Ectodermal cell (in vitro differentiated cells): ENCODE measurements at regions not wholly inside any gene's neighbourhood (a gene's known extent, or its start where the extent isn't known, plus 50 kb on each side); places are given as distances from the start of the nearest gene placed in this dataset.

Experiments
- H3K27ac ChIP-seq: 2 replicates; pipeline ENCODE4 v1.7.0; 2013; ENCODE audit warnings: mild to moderate bottlenecking, low read depth, low read length; ENCODE audit not compliant: insufficient read depth, poor library complexity, severe bottlenecking
- H3K27me3 ChIP-seq: 2 replicates; pipeline ENCODE4 v1.7.0; 2013; ENCODE audit warnings: mild to moderate bottlenecking, low read length; ENCODE audit not compliant: insufficient read depth, control insufficient read depth, poor library complexity, severe bottlenecking
- H3K36me3 ChIP-seq: one replicate; pipeline ENCODE4 v1.7.0; 2013; ENCODE audit warnings: low read length; ENCODE audit not compliant: control insufficient read depth, insufficient read depth
- H3K4me1 ChIP-seq: one replicate; pipeline ENCODE4 v1.7.0; 2013; ENCODE audit warnings: low read length; ENCODE audit not compliant: control insufficient read depth, insufficient read depth
- H3K4me3 ChIP-seq: 2 replicates; pipeline ENCODE4 v1.7.0; 2013; ENCODE audit warnings: low read depth, low read length, control low read depth; ENCODE audit not compliant: insufficient read depth
- H3K9me3 ChIP-seq: 2 replicates; pipeline ENCODE4 v1.7.0; 2013; ENCODE audit warnings: mild to moderate bottlenecking, low read length, moderate library complexity; ENCODE audit not compliant: control insufficient read depth
- WGBS, 2 experiments: methylation state at CpG; one replicate each; pipeline ENCODE4 v1.1.7; 2013; ENCODE audit warnings: missing lambda C conversion rate in 2 of 2; 5-methylcytosine and 5-hydroxymethylcytosine counted together

DNA sequence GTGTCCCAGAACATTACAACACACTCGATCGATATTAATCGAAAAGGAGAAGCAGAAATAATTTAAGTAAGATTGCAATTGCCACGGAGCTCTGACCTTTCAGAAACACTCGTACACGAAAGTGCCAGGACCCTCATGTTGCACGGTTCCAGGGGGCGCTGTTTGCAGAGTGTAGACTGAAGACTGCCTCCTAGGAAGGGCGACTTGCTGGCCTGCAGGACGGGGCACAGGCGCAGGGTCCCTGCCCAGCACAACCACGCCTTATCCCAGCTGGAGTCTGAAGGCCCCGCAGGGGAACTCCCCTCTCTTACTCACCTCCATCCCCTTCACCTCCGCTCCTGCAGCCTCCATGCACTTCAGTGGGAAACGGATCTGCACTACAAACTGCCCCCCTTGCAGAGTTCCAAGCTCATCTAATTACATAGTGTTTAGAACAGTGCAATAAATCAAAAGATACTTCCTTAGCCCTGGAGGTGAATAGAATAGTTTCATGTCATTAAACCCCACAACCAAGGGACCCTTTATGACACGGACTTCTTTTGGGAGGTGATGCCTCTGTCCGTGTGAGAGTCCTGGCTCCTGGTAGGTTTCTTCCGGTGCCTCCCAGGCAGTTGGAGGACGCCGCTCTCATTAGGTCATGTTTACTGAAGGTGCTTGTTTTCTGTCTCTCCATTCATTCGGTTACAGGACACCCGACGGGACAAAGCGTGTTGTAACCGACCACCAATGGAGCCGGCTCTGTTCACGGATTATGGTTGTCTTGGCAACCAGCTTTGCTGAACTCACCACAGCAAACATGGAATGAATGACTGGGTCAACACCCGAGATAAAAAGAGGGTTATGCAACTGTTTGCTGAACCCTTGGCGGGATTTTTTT, 262.2 kb downstream of the BAMBI start:
- peaks cover 8% of the 10 kb centered on the region for H3K4me1 ChIP-seq
- no peaks in the 10 kb centered on the region for H3K36me3 ChIP-seq
- H3K27ac ChIP-seq: no peak overlapping the region
- H3K27me3 ChIP-seq: peaks cover 87% of the 10 kb centered on the region
- 11% methylated on average over 29 of the region's 29 CpGs for WGBS, 2 experiments
- H3K9me3 ChIP-seq: no peaks in the 10 kb centered on the region
- no peak overlapping the region for H3K4me3 ChIP-seq

DNA sequence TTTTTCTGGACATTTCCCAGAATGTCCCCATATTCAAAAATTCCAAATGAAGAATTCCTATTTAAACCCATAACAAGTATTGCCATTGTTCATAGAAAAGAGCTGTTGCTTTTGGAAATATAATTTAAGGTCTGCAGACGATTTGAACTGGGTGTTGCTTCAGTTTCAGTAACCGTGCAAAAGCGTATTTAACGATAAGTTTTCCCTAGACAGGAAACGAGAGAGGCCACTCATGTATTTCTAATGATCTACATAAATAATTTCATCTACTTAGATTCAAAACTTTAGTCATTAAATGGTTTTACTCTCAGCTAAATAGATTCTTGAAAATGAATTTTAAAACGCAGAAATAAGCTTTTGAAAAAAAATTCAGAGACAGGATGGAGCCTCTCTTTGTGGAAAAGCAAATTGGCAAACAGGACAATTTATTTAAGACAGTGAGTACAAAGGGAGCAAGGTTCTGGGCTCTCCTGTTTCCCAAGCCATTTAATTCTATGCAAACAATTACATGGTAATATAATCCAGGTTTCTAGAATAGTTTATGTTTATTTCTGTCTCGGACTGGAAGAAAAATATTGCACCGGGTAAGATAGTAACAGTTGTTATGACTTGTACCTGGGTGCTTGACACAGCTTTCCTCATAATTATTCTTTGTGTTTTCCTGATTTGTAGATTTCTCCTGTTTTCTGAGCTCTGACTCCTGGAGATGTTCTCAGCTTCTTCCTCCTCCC, 263.0 kb downstream of the BAMBI start:
- Histone ChIP-seq H3K9me3 (no peaks in the 10 kb centered on the region), H3K36me3 (no peaks in the 10 kb centered on the region), H3K4me1 (peaks cover 8% of the 10 kb centered on the region), H3K27me3 (peaks cover 91% of the 10 kb centered on the region), H3K27ac (no peak overlapping the region), H3K4me3 (no peak overlapping the region)
- WGBS, 2 experiments: 62 to 63% methylated on average over 7 to 8 of the region's 8 CpGs

DNA sequence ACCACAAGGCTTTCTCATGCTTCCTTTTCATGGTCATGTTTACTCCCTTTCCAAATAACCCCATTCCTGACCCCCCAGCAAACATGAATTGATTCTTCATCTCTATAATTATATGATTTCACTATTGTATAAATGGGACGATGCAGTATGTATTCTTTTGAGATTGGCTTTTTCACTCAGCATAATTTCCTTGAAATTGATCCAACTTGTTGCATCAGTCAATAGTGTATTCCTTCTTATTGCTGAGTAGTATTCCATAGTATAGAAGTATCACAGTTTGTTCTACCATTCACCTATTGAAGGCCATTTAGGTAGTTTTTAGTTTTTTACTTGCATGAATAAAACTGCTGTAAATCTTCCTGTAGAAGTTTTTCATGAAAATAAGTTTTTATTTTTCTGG, 264.7 kb downstream of the BAMBI start:
- Histone ChIP-seq H3K9me3 (no peaks in the 10 kb centered on the region), H3K27ac (no peak overlapping the region), H3K36me3 (no peaks in the 10 kb centered on the region), H3K4me3 (no peak overlapping the region), H3K4me1 (peaks cover 8% of the 10 kb centered on the region), H3K27me3 (peaks cover 83% of the 10 kb centered on the region)
- no CpG with 5 or more reads among the region's 1 CpG for WGBS, 2 experiments

DNA sequence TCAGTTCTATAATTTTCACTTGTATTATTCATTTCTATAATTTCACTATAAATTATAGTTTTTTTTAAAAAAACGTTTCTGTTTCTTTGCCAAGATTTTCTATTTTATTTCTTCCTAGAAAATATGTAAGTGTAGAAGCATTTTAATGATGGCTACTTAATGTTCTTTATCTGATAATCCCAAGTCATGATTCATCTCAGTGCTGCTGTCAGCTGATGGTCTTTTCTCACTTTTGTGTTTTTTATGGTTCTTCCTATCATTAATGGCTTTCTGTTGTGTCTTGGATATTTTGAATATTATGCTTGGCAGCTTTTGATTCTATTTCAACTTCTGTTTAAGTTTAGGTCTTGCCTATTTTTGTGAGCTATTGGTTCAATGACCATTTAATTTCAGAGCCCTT, 268.6 kb downstream of the BAMBI start:
- no CpG with 5 or more reads among the region's 1 CpG for WGBS, 2 experiments
- no peak overlapping the region for H3K27ac ChIP-seq

DNA sequence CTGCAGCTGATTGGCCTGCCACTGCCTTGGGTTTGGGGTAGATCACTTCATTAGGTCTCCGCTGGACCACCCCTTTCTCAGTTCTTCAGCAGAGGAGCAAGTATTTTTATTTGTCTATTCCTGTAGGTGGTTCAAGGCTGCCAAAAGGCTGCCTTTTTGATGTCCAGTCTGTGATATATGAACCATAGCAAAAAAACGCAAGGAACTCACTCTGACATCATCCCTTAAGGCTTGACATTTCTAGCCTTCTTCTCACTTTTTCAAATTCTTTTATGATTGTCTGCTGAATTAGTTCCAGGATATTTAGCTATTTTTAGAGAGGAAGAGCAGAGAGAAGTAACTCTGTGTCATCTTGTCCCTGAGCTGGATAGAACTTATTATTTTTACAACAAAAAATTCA, 269.2 kb downstream of the BAMBI start:
- H3K27me3 ChIP-seq: peaks cover 60% of the 10 kb centered on the region
- WGBS, 2 experiments: 92 to 100% methylated on average over 2 of the region's 2 CpGs
- no peak overlapping the region for H3K27ac ChIP-seq
- no peaks in the 10 kb centered on the region for H3K9me3 ChIP-seq
- no peak overlapping the region for H3K4me3 ChIP-seq
- no peaks in the 10 kb centered on the region for H3K36me3 ChIP-seq
- H3K4me1 ChIP-seq: no peaks in the 10 kb centered on the region

More for the DNA sequence above, 268.6 kb downstream of the BAMBI start:
- Histone ChIP-seq H3K4me1 (no peaks in the 10 kb centered on the region), H3K27me3 (peaks cover 65% of the 10 kb centered on the region), H3K9me3 (no peaks in the 10 kb centered on the region), H3K36me3 (no peaks in the 10 kb centered on the region), H3K4me3 (no peak overlapping the region)

DNA sequence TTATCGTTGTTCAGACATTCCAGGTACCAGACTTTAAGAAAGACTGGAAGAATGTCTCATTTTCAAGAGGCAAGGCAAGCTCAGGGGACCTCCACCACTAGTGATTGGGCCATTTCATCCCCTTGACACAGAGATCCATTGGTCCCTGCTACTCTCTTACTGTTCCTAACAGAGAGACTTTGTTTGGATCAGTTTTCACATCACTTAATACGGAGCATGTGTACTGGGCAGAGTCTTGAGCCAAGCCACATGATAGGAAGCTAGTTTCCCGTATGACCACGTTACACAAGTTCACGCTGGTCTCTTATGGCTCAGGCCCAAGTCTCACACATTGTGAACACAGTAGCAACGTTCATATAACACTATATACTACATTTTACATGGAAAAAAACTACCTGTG, 269.9 kb downstream of the BAMBI start:
- H3K9me3 ChIP-seq: no peaks in the 10 kb centered on the region
- H3K27me3 ChIP-seq: peaks cover 53% of the 10 kb centered on the region
- no peak overlapping the region for H3K4me3 ChIP-seq
- H3K27ac ChIP-seq: no peak overlapping the region
- WGBS, 2 experiments: 92 to 93% methylated on average over 6 of the region's 6 CpGs
- H3K36me3 ChIP-seq: no peaks in the 10 kb centered on the region
- H3K4me1 ChIP-seq: no peaks in the 10 kb centered on the region

DNA sequence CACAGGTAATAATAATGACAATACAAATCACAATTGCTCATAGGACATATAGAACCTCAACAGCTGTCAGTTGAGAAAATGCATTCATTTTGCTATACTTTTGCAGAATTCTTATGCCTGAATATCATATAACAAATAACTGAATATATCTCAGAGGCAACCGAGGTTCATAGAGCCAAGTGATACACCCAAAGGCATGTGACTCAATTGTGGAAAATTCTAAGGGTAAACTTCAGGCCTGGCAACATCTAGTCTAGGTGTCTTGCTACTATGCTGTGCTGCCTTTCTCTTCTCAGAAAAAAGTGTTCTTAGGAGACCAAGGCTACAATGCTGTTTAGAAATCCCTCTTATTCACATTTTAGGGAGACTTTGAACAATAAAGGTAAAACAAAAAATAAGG, 270.7 kb downstream of the BAMBI start:
- 87 to 97% methylated on average over 1 of the region's 1 CpG for WGBS, 2 experiments
- Histone ChIP-seq H3K4me3 (no peak overlapping the region), H3K9me3 (no peaks in the 10 kb centered on the region), H3K27ac (no peak overlapping the region), H3K27me3 (peaks cover 44% of the 10 kb centered on the region), H3K36me3 (no peaks in the 10 kb centered on the region), H3K4me1 (no peaks in the 10 kb centered on the region)

DNA sequence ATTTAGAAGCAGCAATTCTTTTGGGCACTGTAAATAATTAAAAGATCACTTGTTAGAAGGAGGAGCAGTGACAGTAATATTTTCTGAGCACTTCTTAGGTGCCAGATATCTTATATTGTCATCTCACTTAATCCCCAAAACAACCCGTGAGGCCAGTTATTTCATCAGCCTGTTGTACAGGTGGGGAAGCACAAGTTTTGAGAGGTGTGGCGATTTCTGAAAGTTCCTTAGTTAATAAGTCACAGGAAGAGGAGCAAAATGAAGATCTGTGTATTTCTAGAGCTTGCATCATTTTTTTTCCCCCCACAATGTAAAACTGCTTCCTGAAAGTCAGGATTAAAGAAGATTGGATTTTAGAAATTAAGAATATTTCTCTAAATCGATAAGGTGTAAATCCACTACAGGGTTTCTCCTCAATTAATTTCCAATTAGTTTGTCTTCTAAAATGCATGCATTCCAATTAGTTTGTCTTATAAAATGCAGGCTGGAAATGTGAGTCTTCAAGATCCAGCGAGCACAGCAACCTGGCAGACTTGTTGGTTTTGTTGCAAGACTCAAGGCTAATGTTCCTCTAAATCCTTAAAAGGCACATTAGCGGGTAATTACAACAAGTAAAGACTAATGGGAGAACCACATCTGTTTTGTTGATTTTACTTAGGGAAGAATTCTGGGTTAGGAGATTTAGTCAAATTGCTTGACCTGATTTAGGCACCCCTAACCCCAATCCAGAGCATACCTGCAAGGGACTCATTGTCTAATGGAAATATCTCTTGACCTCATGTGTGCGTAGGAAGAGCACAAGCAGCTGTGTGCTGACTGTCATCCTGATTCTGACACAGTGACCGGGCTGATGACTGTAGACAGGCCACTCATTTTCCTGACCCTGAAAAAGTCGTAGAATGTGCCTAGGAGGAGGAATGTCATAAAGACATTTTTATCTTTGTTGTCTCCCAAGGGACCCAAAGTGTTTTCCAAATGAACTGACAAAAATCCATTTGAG, 272.0 kb downstream of the BAMBI start:
- Histone ChIP-seq H3K4me1 (no peaks in the 10 kb centered on the region), H3K4me3 (no peak overlapping the region), H3K27me3 (peaks cover 37% of the 10 kb centered on the region), H3K9me3 (no peaks in the 10 kb centered on the region), H3K27ac (no peak overlapping the region), H3K36me3 (no peaks in the 10 kb centered on the region)
- WGBS, 2 experiments: 92 to 94% methylated on average over 7 of the region's 8 CpGs

DNA sequence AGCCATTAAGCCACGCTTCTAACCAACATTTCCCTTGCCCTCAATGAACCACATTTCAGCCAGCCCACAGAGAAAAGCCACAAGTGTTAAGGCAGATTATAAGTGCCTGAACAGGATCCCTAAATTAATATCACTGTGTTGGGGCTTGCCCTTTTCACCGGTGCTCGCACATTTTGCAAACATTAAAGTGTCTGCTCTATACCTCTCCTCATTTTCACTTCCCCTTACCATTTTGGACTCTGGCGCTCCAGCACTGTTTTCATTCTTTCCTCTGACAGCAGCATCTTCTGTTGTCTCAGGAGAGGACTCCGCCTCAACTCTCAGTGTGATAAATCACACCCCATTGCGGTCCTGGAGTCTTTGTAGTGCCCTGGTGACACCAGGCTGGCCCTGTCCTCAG, 274.2 kb downstream of the BAMBI start:
- H3K27me3 ChIP-seq: peaks cover 24% of the 10 kb centered on the region
- 89 to 90% methylated on average over 6 of the region's 6 CpGs for WGBS, 2 experiments
- no peaks in the 10 kb centered on the region for H3K36me3 ChIP-seq

More for the DNA sequence above, 274.2 kb downstream of the BAMBI start:
- Histone ChIP-seq H3K9me3 (no peaks in the 10 kb centered on the region), H3K4me1 (no peaks in the 10 kb centered on the region), H3K4me3 (no peak overlapping the region), H3K27ac (no peak overlapping the region)
